ENCODE measurements at regions not wholly inside any gene's neighbourhood (a gene's known extent, or its start where the extent isn't known, plus 50 kb on each side); places are given as distances from the start of the nearest gene placed in this dataset.

DNA sequence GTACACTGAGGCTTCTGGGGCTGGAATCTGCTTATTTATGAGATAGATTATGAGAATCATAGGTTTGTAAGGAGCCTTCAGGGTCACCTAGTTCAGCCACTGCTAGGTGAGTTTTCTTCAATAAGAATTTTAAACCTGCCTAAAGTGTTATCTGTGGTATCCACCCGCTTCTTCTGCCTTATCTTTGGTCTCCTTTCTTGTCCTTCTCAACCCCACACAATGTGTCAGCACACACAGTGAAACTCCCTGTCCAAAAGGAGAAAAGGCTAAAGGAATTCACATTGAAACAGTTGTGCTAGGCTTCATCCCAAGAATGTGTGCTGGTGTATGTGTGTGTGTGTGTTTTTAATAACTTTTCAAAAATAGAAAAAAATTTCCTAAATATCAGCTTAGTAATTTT is 259.3 kb upstream of the BTG1 start:
- no peak for TF ChIP-seq POLR2AphosphoS5 (IDR thresholded peaks at IDR 0.05; ENCODE audit: insufficient read depth in 1 of 2, low read depth in 1 of 2)
- TF ChIP-seq, protein P1, sequence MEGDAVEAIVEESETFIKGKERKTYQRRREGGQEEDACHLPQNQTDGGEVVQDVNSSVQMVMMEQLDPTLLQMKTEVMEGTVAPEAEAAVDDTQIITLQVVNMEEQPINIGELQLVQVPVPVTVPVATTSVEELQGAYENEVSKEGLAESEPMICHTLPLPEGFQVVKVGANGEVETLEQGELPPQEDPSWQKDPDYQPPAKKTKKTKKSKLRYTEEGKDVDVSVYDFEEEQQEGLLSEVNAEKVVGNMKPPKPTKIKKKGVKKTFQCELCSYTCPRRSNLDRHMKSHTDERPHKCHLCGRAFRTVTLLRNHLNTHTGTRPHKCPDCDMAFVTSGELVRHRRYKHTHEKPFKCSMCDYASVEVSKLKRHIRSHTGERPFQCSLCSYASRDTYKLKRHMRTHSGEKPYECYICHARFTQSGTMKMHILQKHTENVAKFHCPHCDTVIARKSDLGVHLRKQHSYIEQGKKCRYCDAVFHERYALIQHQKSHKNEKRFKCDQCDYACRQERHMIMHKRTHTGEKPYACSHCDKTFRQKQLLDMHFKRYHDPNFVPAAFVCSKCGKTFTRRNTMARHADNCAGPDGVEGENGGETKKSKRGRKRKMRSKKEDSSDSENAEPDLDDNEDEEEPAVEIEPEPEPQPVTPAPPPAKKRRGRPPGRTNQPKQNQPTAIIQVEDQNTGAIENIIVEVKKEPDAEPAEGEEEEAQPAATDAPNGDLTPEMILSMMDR (IDR thresholded peaks at IDR 0.05), result no peak
- TF ChIP-seq POLR2A (IDR thresholded peaks at IDR 0.05), result no peak
